Mesendoderm (in vitro differentiated cells): ENCODE measurements at regions not wholly inside any gene's neighbourhood (a gene's known extent, or its start where the extent isn't known, plus 50 kb on each side); places are given as distances from the start of the nearest gene placed in this dataset.
A peak's percentile ranks its signal among the peaks of the same experiment; 100 is the strongest.

ENCODE experiments used
- DNase-seq: peaks from one replicate; pipeline ENCODE4 v3.0.0; 2013
- H2AK5ac ChIP-seq: 2 replicates; pipeline ENCODE4 v1.6.1; 2013; ENCODE audit warnings: low read length, inconsistent platforms
- H2BK120ac ChIP-seq: 2 replicates; pipeline ENCODE4 v1.6.1; 2013; ENCODE audit warnings: low read depth, mild to moderate bottlenecking, low read length, moderate library complexity, mixed read lengths
- H2BK15ac ChIP-seq: replicated peaks from 2 replicates; pipeline ENCODE4 v1.6.1; 2013; ENCODE audit warnings: low read depth, mild to moderate bottlenecking, moderate library complexity
- H2BK5ac ChIP-seq: 2 replicates; pipeline ENCODE4 v1.6.1; 2013; ENCODE audit warnings: low read length, inconsistent platforms
- H3K18ac ChIP-seq: 2 replicates; pipeline ENCODE4 v1.6.1; 2013; ENCODE audit warnings: mild to moderate bottlenecking, low read length, mixed read lengths
- H3K23ac ChIP-seq: one replicate; pipeline ENCODE4 v1.6.1; 2013; ENCODE audit warnings: low read length
- H3K27ac ChIP-seq: 2 replicates; pipeline ENCODE4 v1.5.1; 2013; ENCODE audit warnings: low read depth, mild to moderate bottlenecking, inconsistent platforms, low read length, moderate library complexity
- H3K27me3 ChIP-seq: 2 replicates; pipeline ENCODE4 v1.6.1; 2013; ENCODE audit warnings: low read length, control low read depth, mild to moderate bottlenecking, inconsistent platforms; ENCODE audit not compliant: insufficient read depth, poor library complexity
- H3K36me3 ChIP-seq: 2 replicates; pipeline ENCODE4 v1.6.1; 2013; ENCODE audit warnings: low read length, inconsistent platforms; ENCODE audit not compliant: control insufficient read depth, insufficient read depth
- H3K4ac ChIP-seq: one replicate; pipeline ENCODE4 v1.6.1; 2013; ENCODE audit warnings: low read depth, mild to moderate bottlenecking, low read length, moderate library complexity
- H3K4me1 ChIP-seq: 2 replicates; pipeline ENCODE4 v1.6.1; 2013; ENCODE audit warnings: low read depth, low read length, inconsistent platforms; ENCODE audit not compliant: control insufficient read depth
- H3K4me2 ChIP-seq: 2 replicates; pipeline ENCODE4 v1.6.1; 2013; ENCODE audit warnings: low read length
- H3K4me3 ChIP-seq: 2 replicates; pipeline ENCODE4 v1.5.1; 2013; ENCODE audit warnings: mild to moderate bottlenecking, low read length
- H3K56ac ChIP-seq: one replicate; pipeline ENCODE4 v1.6.1; 2013; ENCODE audit warnings: low read length
- H3K79me1 ChIP-seq: 2 replicates; pipeline ENCODE4 v1.6.1; 2013; ENCODE audit warnings: low read length, inconsistent platforms
- H3K79me2 ChIP-seq: 2 replicates; pipeline ENCODE4 v1.6.1; 2013; ENCODE audit warnings: mild to moderate bottlenecking, low read length; ENCODE audit not compliant: control insufficient read depth, insufficient read depth
- H3K9ac ChIP-seq: 2 replicates; pipeline ENCODE4 v1.6.1; 2013; ENCODE audit warnings: low read length, inconsistent platforms
- H4K5ac ChIP-seq: one replicate; pipeline ENCODE4 v1.6.1; 2013; ENCODE audit warnings: low read length
- H4K8ac ChIP-seq: one replicate; pipeline ENCODE4 v1.6.1; 2013; ENCODE audit warnings: low read depth, mild to moderate bottlenecking, control low read depth, low read length, moderate library complexity
- WGBS: extraction: QIAGEN DNeasy Blood & Tissue Kit; methylation state at CpG from one replicate; pipeline ENCODE4 v1.1.7; 2013; ENCODE audit warnings: low lambda C conversion rate, missing lambda C conversion rate; ENCODE audit not compliant: insufficient coverage; ENCODE audit errors: extremely low coverage; 5-methylcytosine and 5-hydroxymethylcytosine counted together

DNA sequence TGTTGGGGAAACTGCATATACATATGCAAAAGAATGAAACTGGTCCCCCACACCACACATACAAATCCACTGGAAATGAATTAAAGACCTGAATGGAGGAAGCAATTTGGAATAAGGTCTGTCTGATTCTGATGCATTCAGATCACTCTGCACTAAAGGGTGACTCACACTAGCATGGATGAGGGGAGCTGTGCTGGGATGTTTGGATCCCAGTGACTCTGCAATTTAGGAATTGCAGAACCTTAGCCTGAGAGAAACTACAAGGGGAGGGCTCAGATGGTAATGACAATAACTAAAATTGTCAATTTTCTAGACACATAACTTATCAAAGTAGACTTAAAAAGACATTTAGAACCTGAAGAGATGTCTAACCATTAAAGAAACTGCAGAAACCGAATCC lies 312.0 kb downstream of the CDK5RAP2 start:
- Histone ChIP-seq H2BK120ac (no peak overlapping the region), H3K56ac (no peak overlapping the region), H3K23ac (no peak overlapping the region), H3K79me2 (no peaks in the 10 kb centered on the region), H2BK5ac (no peak overlapping the region), H3K9ac (no peak overlapping the region), H3K79me1 (no peaks in the 10 kb centered on the region), H2BK15ac (no peak overlapping the region), H3K27me3 (no peaks in the 10 kb centered on the region), H3K4me2 (no peak overlapping the region), H3K18ac (no peak overlapping the region), H4K5ac (no peak overlapping the region), H3K36me3 (no peaks in the 10 kb centered on the region), H3K4me3 (no peak overlapping the region), H2AK5ac (no peak overlapping the region), H3K4me1 (no peaks in the 10 kb centered on the region), H3K27ac (no peak overlapping the region), H3K4ac (no peak overlapping the region), H4K8ac (no peak overlapping the region)
- no CpG with 5 or more reads among the region's 1 CpG for WGBS
- no peak for DNase-seq

DNA sequence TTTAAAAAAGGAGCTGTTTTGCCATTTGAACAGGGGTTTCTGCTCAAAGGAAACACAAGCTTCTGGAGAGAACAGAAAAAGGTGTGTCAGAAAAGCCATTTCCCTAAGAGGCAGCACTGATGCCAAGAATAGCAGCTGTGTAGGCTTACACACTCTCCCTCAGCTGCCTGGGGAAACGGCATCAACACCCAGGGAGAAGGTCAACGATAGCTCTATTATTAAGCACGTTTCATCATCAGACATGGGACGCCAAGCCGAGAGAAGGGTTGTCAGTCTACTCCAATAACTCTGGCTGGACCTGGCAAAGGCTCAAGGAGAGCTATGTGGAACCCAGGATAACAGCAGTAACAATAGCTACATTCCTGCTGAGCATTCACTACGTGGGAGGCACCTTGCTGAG lies 314.2 kb downstream of the CDK5RAP2 start:
- H3K23ac ChIP-seq: no peak overlapping the region
- H3K79me1 ChIP-seq: no peaks in the 10 kb centered on the region
- no peaks in the 10 kb centered on the region for H3K4me1 ChIP-seq

DNA sequence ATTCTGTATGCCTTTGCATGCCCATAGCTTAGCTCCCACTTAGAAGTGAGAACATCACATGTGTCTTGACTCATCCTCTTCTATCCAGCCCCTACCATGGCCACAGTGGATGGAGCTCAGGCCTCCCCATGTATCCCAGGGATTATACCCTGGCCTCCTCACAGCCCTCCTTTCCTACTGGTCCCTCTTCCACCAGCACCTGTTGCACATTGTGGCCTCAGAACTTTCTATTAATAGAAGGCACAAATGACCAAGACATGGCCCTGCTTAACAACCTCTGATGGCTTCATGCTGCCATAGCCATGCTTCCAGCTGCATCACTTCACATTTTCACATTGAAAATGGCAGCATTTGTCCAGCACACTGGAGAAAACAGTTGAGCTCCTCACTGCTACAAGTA lies 315.4 kb downstream of the CDK5RAP2 start:
- no peak overlapping the region for H4K5ac ChIP-seq
- H2AK5ac ChIP-seq: no peak overlapping the region
- H2BK120ac ChIP-seq: no peak overlapping the region
- no peaks in the 10 kb centered on the region for H3K27me3 ChIP-seq
- H4K8ac ChIP-seq: no peak overlapping the region
- H3K4me3 ChIP-seq: no peak overlapping the region
- no peak overlapping the region for H2BK5ac ChIP-seq
- no peaks in the 10 kb centered on the region for H3K79me2 ChIP-seq
- no peak overlapping the region for H3K56ac ChIP-seq
- H3K18ac ChIP-seq: no peak overlapping the region
- DNase-seq: no peak
- H3K79me1 ChIP-seq: no peaks in the 10 kb centered on the region
- H3K4me1 ChIP-seq: no peaks in the 10 kb centered on the region
- H2BK15ac ChIP-seq: no peak overlapping the region
- H3K36me3 ChIP-seq: no peaks in the 10 kb centered on the region
- no peak overlapping the region for H3K27ac ChIP-seq
- H3K23ac ChIP-seq: no peak overlapping the region
- no peak overlapping the region for H3K4me2 ChIP-seq
- no peak overlapping the region for H3K9ac ChIP-seq
- H3K4ac ChIP-seq: no peak overlapping the region

More for the DNA sequence above, 314.2 kb downstream of the CDK5RAP2 start:
- H3K36me3 ChIP-seq: no peaks in the 10 kb centered on the region
- H3K9ac ChIP-seq: no peak overlapping the region
- H3K27ac ChIP-seq: no peak overlapping the region
- no peaks in the 10 kb centered on the region for H3K79me2 ChIP-seq
- no peak for DNase-seq
- no peak overlapping the region for H4K5ac ChIP-seq
- no peak overlapping the region for H3K4me3 ChIP-seq
- H3K27me3 ChIP-seq: no peaks in the 10 kb centered on the region
- no peak overlapping the region for H3K56ac ChIP-seq
- no CpG with 5 or more reads among the region's 6 CpGs for WGBS
- H3K4me2 ChIP-seq: no peak overlapping the region
- no peak overlapping the region for H2BK5ac ChIP-seq
- no peak overlapping the region for H2BK15ac ChIP-seq
- H2BK120ac ChIP-seq: no peak overlapping the region
- no peak overlapping the region for H2AK5ac ChIP-seq
- no peak overlapping the region for H3K4ac ChIP-seq
- H3K18ac ChIP-seq: no peak overlapping the region
- H4K8ac ChIP-seq: no peak overlapping the region

DNA sequence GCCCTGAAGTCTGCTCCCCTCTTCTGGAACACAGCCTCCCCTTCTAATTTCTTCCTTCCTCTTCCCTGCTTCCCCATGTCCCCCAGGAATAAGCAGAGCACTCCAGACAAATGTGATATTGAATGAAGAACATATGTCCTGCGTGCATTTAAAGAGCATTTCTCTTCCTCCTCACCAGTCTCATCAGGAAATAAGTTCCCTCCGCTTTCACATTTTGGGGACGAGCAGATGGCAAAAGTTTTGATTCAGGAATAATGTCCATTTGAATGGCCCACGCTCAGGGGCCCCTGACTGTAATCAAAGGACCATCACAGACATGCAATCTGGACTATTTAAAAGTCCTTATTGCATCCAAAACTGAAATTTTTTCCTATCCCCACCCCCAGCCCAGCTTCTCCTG lies 316.1 kb downstream of the CDK5RAP2 start:
- H3K79me1 ChIP-seq: no peaks in the 10 kb centered on the region
- H3K4me1 ChIP-seq: no peaks in the 10 kb centered on the region
- no peak overlapping the region for H4K8ac ChIP-seq
- no peak overlapping the region for H2BK5ac ChIP-seq
- H3K27me3 ChIP-seq: no peaks in the 10 kb centered on the region
- no peak overlapping the region for H2BK15ac ChIP-seq
- no peak overlapping the region for H2BK120ac ChIP-seq
- no peak overlapping the region for H3K27ac ChIP-seq
- H3K23ac ChIP-seq: no peak overlapping the region
- H3K79me2 ChIP-seq: no peaks in the 10 kb centered on the region
- no peak overlapping the region for H3K4me2 ChIP-seq
- no CpG with 5 or more reads among the region's 4 CpGs for WGBS
- no peak overlapping the region for H2AK5ac ChIP-seq
- no peak overlapping the region for H3K18ac ChIP-seq
- H3K4ac ChIP-seq: no peak overlapping the region
- H3K4me3 ChIP-seq: no peak overlapping the region
- no peak overlapping the region for H3K9ac ChIP-seq
- H4K5ac ChIP-seq: no peak overlapping the region
- no peak for DNase-seq
- H3K36me3 ChIP-seq: no peaks in the 10 kb centered on the region
- H3K56ac ChIP-seq: no peak overlapping the region

DNA sequence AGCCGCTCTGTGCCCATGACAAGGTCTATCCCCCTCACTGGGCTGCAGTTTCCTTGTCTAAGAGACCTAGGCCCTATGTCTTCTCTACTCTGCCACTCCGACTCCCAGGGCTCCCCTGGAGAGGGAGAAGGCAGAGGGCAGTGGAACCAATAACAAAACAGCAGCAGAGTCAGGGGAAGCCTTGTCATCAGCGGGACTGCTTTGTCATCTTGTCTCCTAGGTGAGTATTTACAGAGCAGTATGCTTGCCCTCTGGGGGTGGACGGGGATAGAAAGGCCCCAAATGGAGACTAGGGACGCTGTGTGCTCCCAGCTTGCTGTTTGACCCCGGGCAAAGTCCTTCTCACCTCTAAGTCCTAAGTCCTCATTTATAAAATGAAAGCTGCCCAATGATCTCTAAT lies 318.5 kb downstream of the CDK5RAP2 start:
- peak; percentile 27 for DNase-seq
- Histone ChIP-seq H3K79me2 (no peaks in the 10 kb centered on the region), H2BK120ac (no peak overlapping the region), H3K4me1 (no peaks in the 10 kb centered on the region), H2BK5ac (no peak overlapping the region), H3K4me2 (no peak overlapping the region), H3K27me3 (no peaks in the 10 kb centered on the region), H3K23ac (no peak overlapping the region), H4K8ac (no peak overlapping the region), H3K36me3 (no peaks in the 10 kb centered on the region), H2AK5ac (no peak overlapping the region), H3K4me3 (no peak overlapping the region), H3K56ac (no peak overlapping the region), H3K27ac (no peak overlapping the region), H3K79me1 (no peaks in the 10 kb centered on the region), H3K9ac (no peak overlapping the region), H2BK15ac (no peak overlapping the region), H3K18ac (no peak overlapping the region), H3K4ac (no peak overlapping the region), H4K5ac (no peak overlapping the region)
- no CpG with 5 or more reads among the region's 6 CpGs for WGBS

DNA sequence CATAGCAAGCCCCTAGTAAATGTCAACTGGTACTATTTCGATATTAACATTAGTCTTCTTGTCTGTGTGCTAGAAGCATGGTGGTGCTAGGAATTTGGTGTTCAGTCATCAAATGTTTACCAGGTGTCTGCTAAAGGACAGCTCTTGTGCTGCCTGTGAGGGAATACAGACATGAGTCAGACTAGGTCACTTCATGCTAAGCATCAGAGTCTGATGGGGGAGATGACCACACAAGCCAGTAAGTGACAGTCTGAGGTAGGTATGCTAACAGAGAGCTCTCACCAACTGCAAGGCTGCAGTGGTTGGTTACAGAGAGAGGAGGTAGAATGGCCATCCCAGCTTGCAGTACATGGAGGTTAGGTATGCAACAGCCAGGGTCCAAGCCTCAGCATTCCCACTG lies 320.9 kb downstream of the CDK5RAP2 start:
- Histone ChIP-seq H3K4me1 (no peaks in the 10 kb centered on the region), H3K4ac (no peak overlapping the region), H3K27ac (no peak overlapping the region), H3K18ac (no peak overlapping the region), H3K79me1 (no peaks in the 10 kb centered on the region), H3K79me2 (no peaks in the 10 kb centered on the region), H3K9ac (no peak overlapping the region), H2BK15ac (no peak overlapping the region), H3K23ac (no peak overlapping the region), H3K56ac (no peak overlapping the region), H3K36me3 (no peaks in the 10 kb centered on the region), H3K27me3 (no peaks in the 10 kb centered on the region), H3K4me3 (no peak overlapping the region), H2BK5ac (no peak overlapping the region), H3K4me2 (no peak overlapping the region), H2AK5ac (no peak overlapping the region), H2BK120ac (no peak overlapping the region), H4K5ac (no peak overlapping the region), H4K8ac (no peak overlapping the region)
- DNase-seq: no peak
- no CpG with 5 or more reads among the region's 1 CpG for WGBS
